ENCODE measurements at regions not wholly inside any gene's neighbourhood (a gene's known extent, or its start where the extent isn't known, plus 50 kb on each side); places are given as distances from the start of the nearest gene placed in this dataset.
"Not testable (repeated sequence)": the region's sequence is repeated elsewhere in the genome, so short reads cannot be mapped to it uniquely, and the experiment has no call there.

DNA sequence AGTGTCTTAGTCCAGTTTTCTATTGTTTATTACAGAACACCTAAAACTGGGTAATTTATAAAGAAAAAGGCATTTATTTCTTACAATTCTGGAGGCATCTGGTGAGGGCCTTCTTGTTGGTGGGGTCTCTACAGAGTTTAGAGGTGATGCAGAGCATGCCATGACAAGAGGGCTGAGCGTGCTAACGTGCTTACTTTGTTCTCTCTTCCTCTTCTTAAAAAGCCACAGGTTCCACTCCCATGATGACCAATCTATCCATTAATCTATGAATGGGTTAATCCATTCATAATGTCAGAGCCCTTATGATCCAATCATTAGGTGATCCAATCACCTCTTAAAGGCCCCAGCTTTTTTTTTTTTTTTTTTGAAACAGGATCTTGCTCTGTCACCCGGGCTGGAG lies 291.5 kb upstream of the GALNTL6 start:
- Histone ChIP-seq H3K27me3 (ENCODE audit: insufficient read depth, low read length) (no peaks in the 10 kb centered on the region), H3K27ac (ENCODE audit: low read length) (no peak overlapping the region), H3K9ac (ENCODE audit: low read depth, low read length) (no peak overlapping the region), H3K4me1 (ENCODE audit: insufficient read depth, low read length) (no peaks in the 10 kb centered on the region), H3K36me3 (ENCODE audit: insufficient read depth, low read depth, low read length) (no peaks in the 10 kb centered on the region), H3K4me3 (ENCODE audit: low read length) (no peak overlapping the region), H3K9me3 (ENCODE audit: insufficient read depth, low read depth, low read length) (no peaks in the 10 kb centered on the region)

DNA sequence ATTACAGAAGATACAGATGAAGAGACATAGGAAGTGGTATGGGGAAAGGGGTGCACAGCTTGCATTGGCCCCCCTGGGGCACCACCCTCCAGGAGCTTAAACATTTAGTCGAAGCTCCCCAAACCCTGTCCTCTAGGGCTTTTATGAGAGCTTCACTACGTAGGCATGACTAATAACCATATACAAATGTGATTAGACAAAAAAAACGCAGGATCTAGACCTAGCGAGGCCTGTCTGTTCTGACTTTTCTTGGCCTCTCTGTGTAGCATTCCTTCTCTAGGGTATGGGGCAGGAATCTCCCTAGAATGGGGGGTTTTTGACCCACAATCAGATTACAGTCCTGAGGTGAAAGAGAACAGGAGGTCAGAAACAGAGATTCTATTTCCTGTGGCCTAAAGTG lies 293.7 kb upstream of the GALNTL6 start:
- H3K27me3 ChIP-seq (ENCODE audit: insufficient read depth, low read length), result no peaks in the 10 kb centered on the region
- H3K36me3 ChIP-seq (ENCODE audit: insufficient read depth, low read depth, low read length), result no peaks in the 10 kb centered on the region
- no peak overlapping the region for H3K4me3 ChIP-seq (ENCODE audit: low read length)
- H3K9me3 ChIP-seq (ENCODE audit: insufficient read depth, low read depth, low read length), result no peaks in the 10 kb centered on the region
- H3K4me1 ChIP-seq (ENCODE audit: insufficient read depth, low read length), result no peaks in the 10 kb centered on the region
- H3K27ac ChIP-seq (ENCODE audit: low read length), result no peak overlapping the region
- H3K9ac ChIP-seq (ENCODE audit: low read depth, low read length), result no peak overlapping the region

DNA sequence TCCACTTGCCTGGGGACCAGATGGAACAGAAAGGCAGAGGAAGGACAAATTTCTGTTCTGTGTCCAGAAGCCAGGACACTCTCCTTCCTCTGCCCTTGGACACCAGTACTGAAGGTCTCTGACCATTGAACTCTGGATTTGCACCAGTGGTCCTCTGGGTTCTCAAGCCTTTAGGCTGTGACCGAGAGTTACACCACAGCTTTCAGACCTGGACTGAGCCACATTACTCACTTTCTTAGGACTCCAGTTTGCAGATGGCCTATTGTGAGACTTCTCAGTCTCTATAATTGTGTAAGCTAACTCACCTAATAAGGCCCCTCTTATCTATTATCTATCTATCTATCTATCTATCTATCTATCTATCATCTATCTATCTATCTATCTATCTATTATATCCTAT lies 295.3 kb upstream of the GALNTL6 start:
- Histone ChIP-seq H3K27me3 (ENCODE audit: insufficient read depth, low read length) (no peaks in the 10 kb centered on the region), H3K4me1 (ENCODE audit: insufficient read depth, low read length) (no peaks in the 10 kb centered on the region), H3K36me3 (ENCODE audit: insufficient read depth, low read depth, low read length) (no peaks in the 10 kb centered on the region), H3K27ac (ENCODE audit: low read length) (no peak overlapping the region), H3K4me3 (ENCODE audit: low read length) (no peak overlapping the region), H3K9me3 (ENCODE audit: insufficient read depth, low read depth, low read length) (no peaks in the 10 kb centered on the region), H3K9ac (ENCODE audit: low read depth, low read length) (no peak overlapping the region)

DNA sequence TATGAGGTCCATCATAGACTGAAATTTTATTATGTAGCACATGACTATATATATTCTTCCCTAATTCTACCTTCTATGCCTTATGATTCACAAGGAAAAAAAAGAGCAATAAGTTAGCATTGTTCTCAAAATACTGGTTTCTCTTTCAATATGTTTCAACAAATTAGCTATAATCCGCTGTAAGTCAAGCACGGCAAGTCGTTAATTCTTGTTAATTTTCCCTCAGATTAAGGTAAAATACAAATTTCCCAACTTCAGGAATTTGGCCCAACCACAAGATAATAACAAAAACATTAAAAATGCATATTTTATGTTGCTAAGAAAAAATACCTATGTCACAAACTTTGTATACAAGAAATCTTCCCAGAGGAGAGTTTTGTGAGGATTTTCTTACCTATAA lies 296.5 kb upstream of the GALNTL6 start:
- Histone ChIP-seq H3K9me3 (ENCODE audit: insufficient read depth, low read depth, low read length) (peaks cover 4% of the 10 kb centered on the region; the same call in 1 of the 2 replicates), H3K4me1 (ENCODE audit: insufficient read depth, low read length) (no peaks in the 10 kb centered on the region), H3K9ac (ENCODE audit: low read depth, low read length) (no peak overlapping the region), H3K27me3 (ENCODE audit: insufficient read depth, low read length) (no peaks in the 10 kb centered on the region), H3K4me3 (ENCODE audit: low read length) (no peak overlapping the region), H3K27ac (ENCODE audit: low read length) (no peak overlapping the region), H3K36me3 (ENCODE audit: insufficient read depth, low read depth, low read length) (no peaks in the 10 kb centered on the region)

DNA sequence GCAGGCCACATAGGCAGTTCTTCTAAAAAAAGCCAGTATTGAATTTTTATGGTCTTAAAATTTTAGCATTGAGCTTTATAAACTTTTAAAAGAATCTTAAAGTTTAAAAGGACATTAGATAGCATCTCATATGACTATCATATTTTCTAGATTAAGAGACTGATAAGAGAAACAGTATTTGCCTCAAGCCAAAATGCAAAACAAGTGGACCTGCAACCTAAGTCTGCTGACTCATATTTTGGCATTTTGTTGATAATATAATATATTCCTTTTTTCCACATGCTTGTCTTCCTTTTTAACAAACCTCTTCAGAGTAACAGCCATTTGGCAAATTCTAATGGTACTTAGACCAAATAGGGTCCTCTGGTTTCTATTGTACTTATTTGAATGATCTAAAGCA lies 328.5 kb upstream of the GALNTL6 start:
- no peaks in the 10 kb centered on the region for H3K36me3 ChIP-seq (ENCODE audit: insufficient read depth, low read depth, low read length)
- no peak overlapping the region for H3K9ac ChIP-seq (ENCODE audit: low read depth, low read length)
- H3K27ac ChIP-seq (ENCODE audit: low read length), result no peak overlapping the region
- H3K4me1 ChIP-seq (ENCODE audit: insufficient read depth, low read length), result no peaks in the 10 kb centered on the region
- H3K27me3 ChIP-seq (ENCODE audit: insufficient read depth, low read length), result no peaks in the 10 kb centered on the region
- no peaks in the 10 kb centered on the region for H3K9me3 ChIP-seq (ENCODE audit: insufficient read depth, low read depth, low read length)
- H3K4me3 ChIP-seq (ENCODE audit: low read length), result no peak overlapping the region

DNA sequence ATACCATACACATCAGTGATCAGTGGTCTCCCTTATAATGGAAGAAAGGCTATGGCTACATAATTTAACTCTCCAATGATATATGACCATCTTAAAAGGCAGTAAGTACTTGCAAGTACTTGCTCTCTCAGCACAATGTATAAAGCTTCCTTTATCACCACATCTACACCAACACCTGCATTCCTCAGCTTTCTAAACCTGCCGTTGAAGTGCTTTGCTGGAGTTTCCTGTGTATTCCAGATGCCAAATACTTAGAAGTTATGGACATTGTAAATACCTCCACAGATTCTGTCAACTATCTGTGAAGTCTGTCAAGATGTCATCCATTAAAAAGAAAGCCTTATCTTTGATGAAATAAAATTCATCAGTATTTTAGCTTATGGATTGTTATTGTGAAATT lies 335.0 kb upstream of the GALNTL6 start:
- Histone ChIP-seq H3K9me3 (ENCODE audit: insufficient read depth, low read depth, low read length) (no peaks in the 10 kb centered on the region), H3K27ac (ENCODE audit: low read length) (no peak overlapping the region), H3K36me3 (ENCODE audit: insufficient read depth, low read depth, low read length) (no peaks in the 10 kb centered on the region), H3K9ac (ENCODE audit: low read depth, low read length) (no peak overlapping the region), H3K4me1 (ENCODE audit: insufficient read depth, low read length) (no peaks in the 10 kb centered on the region), H3K27me3 (ENCODE audit: insufficient read depth, low read length) (no peaks in the 10 kb centered on the region), H3K4me3 (ENCODE audit: low read length) (no peak overlapping the region)

DNA sequence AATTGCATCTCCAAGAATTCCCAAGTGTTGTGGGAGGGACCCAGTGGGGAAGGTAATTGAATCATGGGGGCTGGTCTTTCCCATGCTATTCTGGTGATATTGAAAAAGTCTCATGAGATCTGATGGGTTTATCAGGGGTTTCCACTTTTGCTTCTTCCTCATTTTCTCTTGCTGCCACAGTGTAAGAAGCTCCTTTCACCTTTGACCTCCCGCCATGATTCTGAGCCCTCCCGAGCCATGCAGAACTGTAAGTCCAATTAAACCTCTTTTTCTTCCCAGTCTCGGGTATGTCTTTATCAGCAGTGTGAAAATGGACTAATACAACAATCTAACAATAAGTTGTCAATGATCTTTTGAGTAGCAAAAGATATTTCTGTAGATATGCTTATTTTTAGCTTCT lies 338.1 kb upstream of the GALNTL6 start:
- not testable (repeated sequence) for H3K9me3 ChIP-seq (ENCODE audit: insufficient read depth, low read depth, low read length); H3K4me3 ChIP-seq (ENCODE audit: low read length); H3K36me3 ChIP-seq (ENCODE audit: insufficient read depth, low read depth, low read length); H3K27ac ChIP-seq (ENCODE audit: low read length); H3K4me1 ChIP-seq (ENCODE audit: insufficient read depth, low read length); H3K9ac ChIP-seq (ENCODE audit: low read depth, low read length); H3K27me3 ChIP-seq (ENCODE audit: insufficient read depth, low read length)

DNA sequence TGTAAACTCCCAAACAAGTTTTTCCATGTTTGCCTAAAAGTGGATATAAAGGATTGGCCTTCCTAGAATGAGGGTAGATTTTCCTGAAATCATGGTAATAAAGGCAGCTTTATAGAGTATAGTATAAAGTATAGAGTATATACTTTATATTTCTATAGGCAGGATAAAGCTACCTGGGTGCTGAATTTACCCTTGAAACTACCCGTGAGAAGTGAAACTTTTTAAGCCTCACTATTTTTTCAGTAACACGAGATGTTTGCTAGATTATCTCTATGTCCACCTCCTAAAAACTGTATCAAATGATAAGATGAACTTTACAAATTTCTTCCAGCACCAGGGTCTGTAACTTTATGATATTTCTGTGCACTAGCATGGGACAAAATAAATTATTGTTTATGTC lies 340.0 kb upstream of the GALNTL6 start:
- Histone ChIP-seq H3K27me3 (ENCODE audit: insufficient read depth, low read length) (no peaks in the 10 kb centered on the region), H3K27ac (ENCODE audit: low read length) (no peak overlapping the region), H3K9ac (ENCODE audit: low read depth, low read length) (no peak overlapping the region), H3K36me3 (ENCODE audit: insufficient read depth, low read depth, low read length) (no peaks in the 10 kb centered on the region), H3K4me3 (ENCODE audit: low read length) (no peak overlapping the region), H3K9me3 (ENCODE audit: insufficient read depth, low read depth, low read length) (no peaks in the 10 kb centered on the region), H3K4me1 (ENCODE audit: insufficient read depth, low read length) (no peaks in the 10 kb centered on the region)

DNA sequence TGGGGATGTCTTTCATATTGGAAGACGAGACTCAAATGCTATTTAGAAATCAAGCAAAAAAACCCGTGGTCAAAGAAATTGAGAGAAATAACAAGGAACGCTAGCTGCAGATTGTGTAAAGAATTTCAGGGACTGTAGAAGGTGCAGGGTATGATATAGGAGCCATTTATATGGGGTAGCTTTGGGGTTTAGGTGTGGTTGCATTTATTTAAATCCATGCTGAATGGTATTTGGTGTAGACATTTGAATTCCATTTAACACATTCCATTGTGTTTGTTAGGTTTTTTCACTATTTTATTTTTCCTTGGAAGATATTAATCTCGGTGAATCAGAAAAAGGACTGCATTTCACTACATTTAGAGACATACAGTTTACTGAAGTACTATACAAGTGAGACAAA lies 341.0 kb upstream of the GALNTL6 start:
- Histone ChIP-seq H3K9me3 (ENCODE audit: insufficient read depth, low read depth, low read length) (no peaks in the 10 kb centered on the region), H3K36me3 (ENCODE audit: insufficient read depth, low read depth, low read length) (no peaks in the 10 kb centered on the region), H3K27ac (ENCODE audit: low read length) (no peak overlapping the region), H3K4me3 (ENCODE audit: low read length) (no peak overlapping the region), H3K9ac (ENCODE audit: low read depth, low read length) (no peak overlapping the region), H3K4me1 (ENCODE audit: insufficient read depth, low read length) (no peaks in the 10 kb centered on the region), H3K27me3 (ENCODE audit: insufficient read depth, low read length) (no peaks in the 10 kb centered on the region)

DNA sequence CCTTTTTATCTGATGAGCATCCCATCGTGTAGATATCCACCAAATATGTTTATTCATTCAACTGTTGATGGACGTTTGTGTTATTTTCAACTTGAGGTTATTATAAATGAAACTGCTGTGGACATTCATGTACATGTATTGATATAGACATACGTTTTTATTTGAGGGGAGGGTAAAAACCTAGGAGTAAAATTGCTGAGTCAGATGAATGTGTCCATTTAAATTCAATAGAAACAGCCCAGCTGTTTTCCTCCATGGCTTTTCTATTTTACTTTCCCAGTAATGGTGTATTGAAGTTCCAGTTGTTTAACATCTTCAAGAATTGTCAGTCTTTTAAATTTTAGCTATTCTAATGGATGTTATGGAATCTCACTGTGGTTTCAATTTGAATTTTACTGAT lies 348.7 kb upstream of the GALNTL6 start:
- H3K9me3 ChIP-seq (ENCODE audit: insufficient read depth, low read depth, low read length), result no peaks in the 10 kb centered on the region
- no peak overlapping the region for H3K27ac ChIP-seq (ENCODE audit: low read length)
- no peaks in the 10 kb centered on the region for H3K4me1 ChIP-seq (ENCODE audit: insufficient read depth, low read length)
- no peak overlapping the region for H3K9ac ChIP-seq (ENCODE audit: low read depth, low read length)
- H3K4me3 ChIP-seq (ENCODE audit: low read length), result no peak overlapping the region
- no peaks in the 10 kb centered on the region for H3K36me3 ChIP-seq (ENCODE audit: insufficient read depth, low read depth, low read length)
- H3K27me3 ChIP-seq (ENCODE audit: insufficient read depth, low read length), result no peaks in the 10 kb centered on the region

DNA sequence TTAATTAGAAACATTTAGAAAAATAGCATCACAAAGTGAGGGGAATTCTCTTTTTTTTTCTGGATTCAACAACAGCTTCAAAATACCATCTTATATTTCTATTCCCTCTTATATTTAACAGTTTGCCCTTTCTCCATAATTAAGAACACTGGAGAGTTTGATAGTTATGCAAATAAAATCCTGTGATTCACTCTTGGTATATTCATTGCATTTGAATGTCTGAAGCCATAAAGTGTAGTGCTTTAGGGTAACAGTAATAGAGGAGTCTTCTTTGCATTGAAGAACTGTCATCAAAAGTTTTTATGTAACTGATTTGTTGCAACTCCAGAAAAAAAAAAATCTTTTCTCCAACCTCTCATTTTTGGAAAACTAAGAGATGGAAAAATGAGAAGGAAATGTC lies 352.0 kb upstream of the GALNTL6 start:
- Histone ChIP-seq H3K36me3 (ENCODE audit: insufficient read depth, low read depth, low read length) (no peaks in the 10 kb centered on the region), H3K27ac (ENCODE audit: low read length) (no peak overlapping the region), H3K4me1 (ENCODE audit: insufficient read depth, low read length) (no peaks in the 10 kb centered on the region), H3K27me3 (ENCODE audit: insufficient read depth, low read length) (no peaks in the 10 kb centered on the region), H3K9ac (ENCODE audit: low read depth, low read length) (no peak overlapping the region), H3K9me3 (ENCODE audit: insufficient read depth, low read depth, low read length) (peaks cover 10% of the 10 kb centered on the region; the same call in 1 of the 2 replicates), H3K4me3 (ENCODE audit: low read length) (no peak overlapping the region)

DNA sequence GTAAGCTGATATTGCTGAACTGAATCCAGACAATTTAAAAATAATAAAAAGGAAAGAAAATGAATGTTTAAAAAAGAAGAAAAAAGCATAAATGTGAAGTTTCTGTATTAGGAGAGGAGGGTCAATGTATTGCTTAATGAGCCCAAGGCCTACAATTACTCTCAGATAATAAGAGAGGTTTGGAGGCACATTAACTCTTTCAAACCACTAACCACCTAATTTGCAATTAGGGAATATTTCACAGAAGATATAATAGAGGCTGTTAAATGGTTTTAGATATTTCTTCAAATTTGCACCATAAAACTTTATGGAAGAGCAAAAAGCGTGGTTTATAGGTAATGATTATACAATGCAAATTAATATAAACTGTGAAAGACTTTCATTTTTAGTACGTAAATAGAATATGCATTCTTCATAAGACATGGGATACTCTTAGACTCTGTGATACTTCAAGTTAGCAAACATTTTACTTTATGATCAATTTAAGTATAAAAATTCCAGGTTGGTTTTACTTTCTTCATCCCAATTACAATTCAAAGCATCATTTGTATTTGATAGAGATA lies 364.2 kb upstream of the GALNTL6 start:
- H3K27me3 ChIP-seq (ENCODE audit: insufficient read depth, low read length), result no peaks in the 10 kb centered on the region
- H3K4me3 ChIP-seq (ENCODE audit: low read length), result no peak overlapping the region
- no peak overlapping the region for H3K9ac ChIP-seq (ENCODE audit: low read depth, low read length)
- H3K9me3 ChIP-seq (ENCODE audit: insufficient read depth, low read depth, low read length), result no peaks in the 10 kb centered on the region
- no peaks in the 10 kb centered on the region for H3K36me3 ChIP-seq (ENCODE audit: insufficient read depth, low read depth, low read length)
- H3K4me1 ChIP-seq (ENCODE audit: insufficient read depth, low read length), result no peaks in the 10 kb centered on the region
- no peak overlapping the region for H3K27ac ChIP-seq (ENCODE audit: low read length)

DNA sequence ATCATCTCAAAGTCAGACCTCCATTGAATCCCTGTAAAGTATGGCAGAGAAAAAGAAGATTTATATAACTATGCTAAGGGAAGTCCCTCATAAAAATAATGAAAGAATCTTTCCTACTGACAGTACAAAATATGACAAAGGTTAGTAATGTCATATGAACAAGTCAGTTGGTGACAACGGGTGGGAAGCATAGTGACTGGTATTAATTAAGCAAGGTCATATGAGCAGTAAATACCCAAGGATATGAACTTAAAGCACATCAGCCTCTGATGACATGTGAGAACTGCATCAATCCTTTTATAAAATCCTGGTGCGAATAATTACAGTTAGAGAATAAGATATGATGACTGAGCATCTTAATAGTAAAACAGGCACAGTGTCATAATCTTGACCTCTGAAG lies 364.8 kb upstream of the GALNTL6 start:
- H3K27me3 ChIP-seq (ENCODE audit: insufficient read depth, low read length), result no peaks in the 10 kb centered on the region
- no peaks in the 10 kb centered on the region for H3K36me3 ChIP-seq (ENCODE audit: insufficient read depth, low read depth, low read length)
- no peaks in the 10 kb centered on the region for H3K4me1 ChIP-seq (ENCODE audit: insufficient read depth, low read length)
- no peak overlapping the region for H3K9ac ChIP-seq (ENCODE audit: low read depth, low read length)
- no peaks in the 10 kb centered on the region for H3K9me3 ChIP-seq (ENCODE audit: insufficient read depth, low read depth, low read length)
- H3K27ac ChIP-seq (ENCODE audit: low read length), result no peak overlapping the region
- no peak overlapping the region for H3K4me3 ChIP-seq (ENCODE audit: low read length)

Measured in iPS-20b (cell line).